Loucy (cell line): ENCODE measurements at regions not wholly inside any gene's neighbourhood (a gene's known extent, or its start where the extent isn't known, plus 50 kb on each side); places are given as distances from the start of the nearest gene placed in this dataset.

Source experiments
- H2AFZ ChIP-seq: fragments of 200-600 bp; sonication (generic); 2 replicates; pipeline ENCODE4 v1.6.0; 2016; ENCODE audit warnings: antibody characterized with exemption, mild to moderate bottlenecking, low read length, moderate library complexity
- H3F3A ChIP-seq: fragments of 200-600 bp; 2 replicates; pipeline ENCODE4 v1.6.0; 2016; ENCODE audit warnings: antibody characterized with exemption, low read depth, mild to moderate bottlenecking
- H3K27me3 ChIP-seq: fragments of 200-600 bp; sonication (generic); 2 replicates; pipeline ENCODE4 v1.6.1; 2014; ENCODE audit warnings: low read length, mild to moderate bottlenecking; ENCODE audit not compliant: insufficient read depth, poor library complexity, severe bottlenecking
- H3K36me3 ChIP-seq: fragments of 200-600 bp; sonication (generic); 2 replicates; pipeline ENCODE4 v1.6.1; 2016; ENCODE audit warnings: low read length; ENCODE audit not compliant: insufficient read depth
- H3K4me1 ChIP-seq: fragments of 200-600 bp; sonication (generic); 2 replicates; pipeline ENCODE4 v1.5.1; 2014; ENCODE audit warnings: low read length, mild to moderate bottlenecking; ENCODE audit not compliant: insufficient read depth, poor library complexity, severe bottlenecking
- H3K4me2 ChIP-seq: fragments of 200-600 bp; sonication (generic); 2 replicates; pipeline ENCODE4 v1.6.0; 2014; ENCODE audit warnings: antibody characterized with exemption, low read length, low read depth, mild to moderate bottlenecking; ENCODE audit not compliant: poor library complexity, severe bottlenecking
- H3K4me3 ChIP-seq: fragments of 200-600 bp; sonication (generic); 2 replicates; pipeline ENCODE4 v1.5.1; 2014; ENCODE audit warnings: low read length, mild to moderate bottlenecking, mixed read lengths; ENCODE audit not compliant: poor library complexity, severe bottlenecking
- H3K79me2 ChIP-seq: fragments of 200-600 bp; sonication (generic); 2 replicates; pipeline ENCODE4 v1.6.1; 2014; ENCODE audit warnings: low read length; ENCODE audit not compliant: insufficient read depth
- H3K9ac ChIP-seq: fragments of 200-600 bp; sonication (generic); 2 replicates; pipeline ENCODE4 v1.6.0; 2014; ENCODE audit warnings: mild to moderate bottlenecking, low read depth, low read length, moderate library complexity; ENCODE audit not compliant: poor library complexity, severe bottlenecking
- H3K9me2 ChIP-seq: fragments of 200-600 bp; sonication (generic); replicated peaks from 2 replicates; pipeline ENCODE4 v1.6.1; 2016; ENCODE audit warnings: low read depth, low read length, mixed read lengths
- H3K9me3 ChIP-seq: fragments of 200-600 bp; sonication (generic); 2 replicates; pipeline ENCODE4 v1.6.1; 2014; ENCODE audit warnings: mild to moderate bottlenecking, antibody characterized with exemption, low read length, low read depth; ENCODE audit not compliant: insufficient read depth
- H4K20me1 ChIP-seq: fragments of 200-600 bp; sonication (generic); 2 replicates; pipeline ENCODE4 v1.6.0; 2014; ENCODE audit warnings: antibody characterized with exemption, low read length, mild to moderate bottlenecking; ENCODE audit not compliant: insufficient read depth, poor library complexity, severe bottlenecking
- CTCF ChIP-seq: fragments of 200-600 bp; sonication (generic); conservative IDR thresholded peaks from 2 replicates; pipeline ENCODE4 v1.5.1; 2014; ENCODE audit warnings: mild to moderate bottlenecking, antibody characterized with exemption, low read length
- EZH2phosphoT487 ChIP-seq: fragments of 200-600 bp; IDR thresholded peaks from 2 replicates; pipeline ENCODE4 v1.6.1; 2018; ENCODE audit warnings: antibody characterized with exemption, mild to moderate bottlenecking, moderate library complexity, borderline replicate concordance

GRCh38 chr1:201707656-201708055 lies 121.3 kb upstream of the IPO9 start:
- Histone ChIP-seq H3K36me3 (no peaks in the 10 kb centered on the region), H3K27me3 (no peaks in the 10 kb centered on the region), H3K9me2 (no peaks in the 10 kb centered on the region), H3K4me1 (peaks cover 6% of the 10 kb centered on the region), H3K9ac (no peak overlapping the region), H3K9me3 (no peaks in the 10 kb centered on the region), H3F3A (no peaks in the 10 kb centered on the region), H4K20me1 (no peaks in the 10 kb centered on the region), H2AFZ (peak overlapping the region; percentile 23), H3K4me2 (peak overlapping the region; percentile 8), H3K79me2 (no peaks in the 10 kb centered on the region), H3K4me3 (no peak overlapping the region)
- TF ChIP-seq CTCF: no peak
- TF ChIP-seq EZH2phosphoT487: no peak

- Histone ChIP-seq H3K4me2 (peak overlapping the region; percentile 8), H4K20me1 (no peaks in the 10 kb centered on the region), H3K9me3 (no peaks in the 10 kb centered on the region), H3F3A (no peaks in the 10 kb centered on the region), H3K4me3 (no peak overlapping the region), H2AFZ (peak overlapping the region; percentile 23), H3K27me3 (no peaks in the 10 kb centered on the region), H3K9ac (no peak overlapping the region), H3K4me1 (peaks cover 11% of the 10 kb centered on the region), H3K79me2 (no peaks in the 10 kb centered on the region), H3K36me3 (no peaks in the 10 kb centered on the region), H3K9me2 (no peaks in the 10 kb centered on the region)
- TF ChIP-seq CTCF (no peak), EZH2phosphoT487 (no peak)
These were observed 120.9 kb upstream of the IPO9 start for GRCh38 chr1:201708085-201708512.

- Histone ChIP-seq H3K9ac (no peak overlapping the region), H3K9me2 (no peaks in the 10 kb centered on the region), H2AFZ (no peak overlapping the region; the same call in 1 of the 2 replicates), H3K36me3 (no peaks in the 10 kb centered on the region), H3K79me2 (no peaks in the 10 kb centered on the region), H3K27me3 (no peaks in the 10 kb centered on the region), H3K4me3 (no peak overlapping the region), H3K9me3 (no peaks in the 10 kb centered on the region), H4K20me1 (no peaks in the 10 kb centered on the region), H3F3A (no peaks in the 10 kb centered on the region), H3K4me1 (peaks cover 15% of the 10 kb centered on the region), H3K4me2 (no peak overlapping the region)
- no peak for TF ChIP-seq EZH2phosphoT487
- no peak for TF ChIP-seq CTCF
These were observed 120.3 kb upstream of the IPO9 start for GRCh38 chr1:201708691-201709090.
